ENCODE measurements at regions not wholly inside any gene's neighbourhood (a gene's known extent, or its start where the extent isn't known, plus 50 kb on each side); places are given as distances from the start of the nearest gene placed in this dataset.

DNA sequence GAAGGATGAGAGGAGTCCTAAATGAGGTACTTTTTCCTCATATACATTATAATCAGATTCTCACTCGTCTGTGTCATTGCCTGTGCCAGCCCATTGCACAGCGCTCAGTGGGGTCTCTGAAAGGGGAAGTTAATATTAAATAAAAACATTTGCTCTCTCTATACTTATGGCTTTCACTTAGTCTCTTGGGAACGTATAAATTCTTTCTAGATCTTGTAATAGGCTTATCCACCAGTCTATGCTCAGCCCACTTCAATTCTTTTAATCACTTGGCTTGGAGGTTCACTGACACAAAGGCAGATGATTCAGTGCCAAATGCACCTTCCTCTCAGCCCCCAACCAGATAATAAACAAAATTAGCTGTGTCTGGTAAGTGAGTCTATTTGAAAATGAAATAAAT is 164.3 kb upstream of the OGFRL1 start:
- Histone ChIP-seq H3K36me3 (ENCODE audit: control insufficient read depth, insufficient read depth, low read length) (no peaks in the 10 kb centered on the region), H3K27me3 (ENCODE audit: control insufficient read depth, insufficient read depth, low read length) (peaks cover 2% of the 10 kb centered on the region), H3K4me3 (ENCODE audit: low read depth, low read length) (no peak overlapping the region)
- TF ChIP-seq, protein P1, sequence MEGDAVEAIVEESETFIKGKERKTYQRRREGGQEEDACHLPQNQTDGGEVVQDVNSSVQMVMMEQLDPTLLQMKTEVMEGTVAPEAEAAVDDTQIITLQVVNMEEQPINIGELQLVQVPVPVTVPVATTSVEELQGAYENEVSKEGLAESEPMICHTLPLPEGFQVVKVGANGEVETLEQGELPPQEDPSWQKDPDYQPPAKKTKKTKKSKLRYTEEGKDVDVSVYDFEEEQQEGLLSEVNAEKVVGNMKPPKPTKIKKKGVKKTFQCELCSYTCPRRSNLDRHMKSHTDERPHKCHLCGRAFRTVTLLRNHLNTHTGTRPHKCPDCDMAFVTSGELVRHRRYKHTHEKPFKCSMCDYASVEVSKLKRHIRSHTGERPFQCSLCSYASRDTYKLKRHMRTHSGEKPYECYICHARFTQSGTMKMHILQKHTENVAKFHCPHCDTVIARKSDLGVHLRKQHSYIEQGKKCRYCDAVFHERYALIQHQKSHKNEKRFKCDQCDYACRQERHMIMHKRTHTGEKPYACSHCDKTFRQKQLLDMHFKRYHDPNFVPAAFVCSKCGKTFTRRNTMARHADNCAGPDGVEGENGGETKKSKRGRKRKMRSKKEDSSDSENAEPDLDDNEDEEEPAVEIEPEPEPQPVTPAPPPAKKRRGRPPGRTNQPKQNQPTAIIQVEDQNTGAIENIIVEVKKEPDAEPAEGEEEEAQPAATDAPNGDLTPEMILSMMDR (IDR thresholded peaks at IDR 0.05; ENCODE audit: insufficient read depth, low read depth, low read length), result no peak
- POLR2A ChIA-PET, result no interaction called here
- no peak for DNase-seq (ENCODE audit: low read depth)
- CTCF ChIA-PET, result no interaction called here

GRCh38 chr6:71125216-71125615 is 163.4 kb upstream of the OGFRL1 start:
- POLR2A ChIA-PET, result no interaction called here
- TF ChIP-seq, protein P1 (IDR thresholded peaks at IDR 0.05; ENCODE audit: insufficient read depth, low read depth, low read length), result no peak
- DNase-seq (ENCODE audit: low read depth), result no peak
- Histone ChIP-seq H3K27me3 (ENCODE audit: control insufficient read depth, insufficient read depth, low read length) (peaks cover 2% of the 10 kb centered on the region), H3K4me3 (ENCODE audit: low read depth, low read length) (no peak overlapping the region), H3K36me3 (ENCODE audit: control insufficient read depth, insufficient read depth, low read length) (no peaks in the 10 kb centered on the region)
- CTCF ChIA-PET, result interaction anchor here (0.6 kb wide), 2 partner anchors 604 to 1456 kb away, joined by 3 read pairs; no protein-coding TSS in a partner anchor

GRCh38 chr6:71126506-71126905 is 162.1 kb upstream of the OGFRL1 start:
- POLR2A ChIA-PET, result no interaction called here
- TF ChIP-seq, protein P1 (IDR thresholded peaks at IDR 0.05; ENCODE audit: insufficient read depth, low read depth, low read length), result no peak
- H3K4me3 ChIP-seq (ENCODE audit: low read depth, low read length), result no peak overlapping the region

GRCh38 chr6:71127374-71127773 is 161.2 kb upstream of the OGFRL1 start:
- Histone ChIP-seq H3K4me3 (ENCODE audit: low read depth, low read length) (no peak overlapping the region), H3K27me3 (ENCODE audit: control insufficient read depth, insufficient read depth, low read length) (peaks cover 2% of the 10 kb centered on the region), H3K36me3 (ENCODE audit: control insufficient read depth, insufficient read depth, low read length) (no peaks in the 10 kb centered on the region)
- no peak for DNase-seq (ENCODE audit: low read depth)
- POLR2A ChIA-PET, result no interaction called here
- TF ChIP-seq, protein P1 (IDR thresholded peaks at IDR 0.05; ENCODE audit: insufficient read depth, low read depth, low read length), result no peak
- CTCF ChIA-PET, result no interaction called here

More at GRCh38 chr6:71126506-71126905, 162.1 kb upstream of the OGFRL1 start:
- CTCF ChIA-PET, result interaction anchor here (0.6 to 0.8 kb wide), 2 partner anchors 8 to 742 kb away, joined by 3 read pairs; no protein-coding TSS in a partner anchor
- H3K27me3 ChIP-seq (ENCODE audit: control insufficient read depth, insufficient read depth, low read length), result peaks cover 2% of the 10 kb centered on the region
- DNase-seq (ENCODE audit: low read depth), result no peak
- no peaks in the 10 kb centered on the region for H3K36me3 ChIP-seq (ENCODE audit: control insufficient read depth, insufficient read depth, low read length)

DNA sequence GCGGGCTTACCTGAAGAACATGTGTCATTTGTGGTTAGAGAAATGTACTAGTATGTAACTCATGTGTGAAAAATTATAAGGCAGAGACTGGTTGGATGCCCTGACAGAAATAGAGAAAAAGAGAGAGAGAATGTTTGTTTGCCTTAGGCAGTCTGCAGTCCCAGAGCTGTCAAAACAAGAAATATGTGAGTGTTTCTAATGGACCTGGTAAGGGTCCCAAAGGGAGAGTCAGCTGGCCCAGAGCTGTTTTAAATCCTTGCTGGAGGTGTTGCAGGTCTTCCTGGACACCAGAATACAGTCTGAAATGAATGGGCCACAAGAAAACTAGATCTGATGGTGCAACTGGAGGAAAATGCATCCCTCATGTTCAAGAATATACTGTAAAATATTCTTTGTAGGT is 158.3 kb upstream of the OGFRL1 start:
- DNase-seq (ENCODE audit: low read depth), result no peak
- ChIA-PET CTCF (no interaction called here), POLR2A (no interaction called here)
- Histone ChIP-seq H3K27me3 (ENCODE audit: control insufficient read depth, insufficient read depth, low read length) (peaks cover 2% of the 10 kb centered on the region), H3K4me3 (ENCODE audit: low read depth, low read length) (no peak overlapping the region), H3K36me3 (ENCODE audit: control insufficient read depth, insufficient read depth, low read length) (no peaks in the 10 kb centered on the region)
- TF ChIP-seq, protein P1 (IDR thresholded peaks at IDR 0.05; ENCODE audit: insufficient read depth, low read depth, low read length), result no peak
